Left lobe of liver (tissue), 2 donors: ENCODE measurements at regions not wholly inside any gene's neighbourhood (a gene's known extent, or its start where the extent isn't known, plus 50 kb on each side); places are given as distances from the start of the nearest gene placed in this dataset.
A peak's percentile ranks its signal among the peaks of the same experiment; 100 is the strongest.
"Not testable (repeated sequence)": the region's sequence is repeated elsewhere in the genome, so short reads cannot be mapped to it uniquely, and the experiment has no call there.

Experiments
- ATAC-seq: fragments of 200-7000 bp; cut with Tn5 transposase; one replicate; pipeline ENCODE4 v1.9.1; 2020; ENCODE audit warnings: mild to moderate bottlenecking, moderate library complexity
- DNase-seq: peaks from one replicate; pipeline ENCODE4 v3.0.0-alpha.2; 2020; ENCODE audit warnings: low spot score
- donor health status: DM: no; HTN: no; CAD: no; lungs with moderate emphysema.
- donor health status: DM: no; HTN: yes; CAD: no.

- ATAC-seq (no peak), DNase-seq (no peak)
These were observed 51.5 kb upstream of the ITGB1 start for GRCh38 chr10:33009244-33010131.

- ATAC-seq (peak; percentile 73), DNase-seq (peak; percentile 60)
These were observed 50.6 kb upstream of the ITGB1 start for GRCh38 chr10:33008499-33009243.

- ATAC-seq, DNase-seq: not testable (repeated sequence)
These were observed 49.8 kb upstream of the ITGB1 start for GRCh38 chr10:33007731-33008381.
